SU-DHL-6 (cell line): ENCODE measurements at regions not wholly inside any gene's neighbourhood (a gene's known extent, or its start where the extent isn't known, plus 50 kb on each side); places are given as distances from the start of the nearest gene placed in this dataset.

ENCODE experiments used
- EZH2phosphoT487 ChIP-seq: fragments of 200-600 bp; sonication (generic), shearing (Covaris generic); conservative IDR thresholded peaks from 2 replicates; pipeline ENCODE4 v1.6.1; 2018; ENCODE audit warnings: mild to moderate bottlenecking, antibody characterized with exemption, low read length, moderate library complexity, mixed read lengths
- TF ChIP-seq, protein P1 (sequence below): fragments of 200-600 bp; sonication (generic); IDR thresholded peaks from one replicate; pipeline ENCODE4 v1.5.1; 2017; ENCODE audit warnings: antibody characterized with exemption, mild to moderate bottlenecking, low read length, moderate library complexity; ENCODE audit not compliant: insufficient read depth, poor library complexity, severe bottlenecking

DNA sequence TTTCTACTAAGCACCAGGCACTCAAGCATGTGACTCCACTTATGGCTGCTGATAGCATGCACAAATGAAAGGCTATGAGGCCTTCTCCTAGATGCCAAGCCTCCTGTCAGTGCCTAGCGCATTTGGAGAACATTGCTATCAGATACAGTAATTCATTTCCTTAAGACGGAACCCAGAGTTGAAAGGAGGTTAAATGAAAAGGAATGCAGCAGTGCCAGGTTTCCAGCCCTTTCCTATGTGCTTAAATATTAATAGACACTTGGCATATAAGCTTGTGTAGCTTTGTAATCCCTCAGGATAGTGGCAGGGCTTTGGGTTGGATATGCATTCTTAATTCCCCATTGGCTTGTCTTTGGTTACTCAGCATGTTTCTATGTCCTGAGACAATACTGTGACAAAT is 140.1 kb upstream of the FRY start:
- TF ChIP-seq, protein P1, sequence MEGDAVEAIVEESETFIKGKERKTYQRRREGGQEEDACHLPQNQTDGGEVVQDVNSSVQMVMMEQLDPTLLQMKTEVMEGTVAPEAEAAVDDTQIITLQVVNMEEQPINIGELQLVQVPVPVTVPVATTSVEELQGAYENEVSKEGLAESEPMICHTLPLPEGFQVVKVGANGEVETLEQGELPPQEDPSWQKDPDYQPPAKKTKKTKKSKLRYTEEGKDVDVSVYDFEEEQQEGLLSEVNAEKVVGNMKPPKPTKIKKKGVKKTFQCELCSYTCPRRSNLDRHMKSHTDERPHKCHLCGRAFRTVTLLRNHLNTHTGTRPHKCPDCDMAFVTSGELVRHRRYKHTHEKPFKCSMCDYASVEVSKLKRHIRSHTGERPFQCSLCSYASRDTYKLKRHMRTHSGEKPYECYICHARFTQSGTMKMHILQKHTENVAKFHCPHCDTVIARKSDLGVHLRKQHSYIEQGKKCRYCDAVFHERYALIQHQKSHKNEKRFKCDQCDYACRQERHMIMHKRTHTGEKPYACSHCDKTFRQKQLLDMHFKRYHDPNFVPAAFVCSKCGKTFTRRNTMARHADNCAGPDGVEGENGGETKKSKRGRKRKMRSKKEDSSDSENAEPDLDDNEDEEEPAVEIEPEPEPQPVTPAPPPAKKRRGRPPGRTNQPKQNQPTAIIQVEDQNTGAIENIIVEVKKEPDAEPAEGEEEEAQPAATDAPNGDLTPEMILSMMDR: no peak
- TF ChIP-seq EZH2phosphoT487: no peak
